Activated CD4-positive, alpha-beta T cell treated with anti-CD3 and anti-CD28 coated beads for 48 hours (primary cell): ENCODE measurements at regions not wholly inside any gene's neighbourhood (a gene's known extent, or its start where the extent isn't known, plus 50 kb on each side); places are given as distances from the start of the nearest gene placed in this dataset.

Experiments
- DNase-seq: peaks from one replicate; pipeline ENCODE4 v3.0.0-alpha.2; 2020

- no peak for DNase-seq
These were observed 252.4 kb downstream of the FSIP2 start for GRCh38 chr2:185990861-185991525.

- no peak for DNase-seq
These were observed 260.0 kb downstream of the FSIP2 start for GRCh38 chr2:185998562-185999070.

GRCh38 chr2:186009341-186009740, 270.7 kb downstream of the FSIP2 start:
- DNase-seq, result no peak

GRCh38 chr2:186017278-186017677, 278.7 kb downstream of the FSIP2 start:
- DNase-seq, result no peak

GRCh38 chr2:186024921-186025320, 286.3 kb downstream of the FSIP2 start:
- DNase-seq, result no peak

- DNase-seq, result no peak
These were observed 289.3 kb downstream of the FSIP2 start for GRCh38 chr2:186027922-186028321.

- no peak for DNase-seq
These were observed 292.6 kb downstream of the FSIP2 start for GRCh38 chr2:186031229-186031628.

GRCh38 chr2:186032102-186032738, 293.6 kb downstream of the FSIP2 start:
- DNase-seq, result no peak

- DNase-seq, result no peak
These were observed 294.3 kb downstream of the FSIP2 start for GRCh38 chr2:186032930-186033329.

GRCh38 chr2:186033541-186033940, 294.9 kb downstream of the FSIP2 start:
- DNase-seq, result no peak

GRCh38 chr2:186036862-186037449, 298.4 kb downstream of the FSIP2 start:
- DNase-seq, result no peak

GRCh38 chr2:186042207-186043028, 303.8 kb downstream of the FSIP2 start:
- no peak for DNase-seq

GRCh38 chr2:186044761-186045160, 306.2 kb downstream of the FSIP2 start:
- no peak for DNase-seq

GRCh38 chr2:186052930-186053329, 314.3 kb downstream of the FSIP2 start:
- no peak for DNase-seq

- no peak for DNase-seq
These were observed 320.0 kb downstream of the FSIP2 start for GRCh38 chr2:186058614-186059013.

- no peak for DNase-seq
These were observed 320.5 kb downstream of the FSIP2 start for GRCh38 chr2:186059096-186059495.

GRCh38 chr2:186060744-186061440, 322.3 kb downstream of the FSIP2 start:
- DNase-seq, result no peak

GRCh38 chr2:186064507-186064906, 325.9 kb downstream of the FSIP2 start:
- DNase-seq, result no peak

- no peak for DNase-seq
These were observed 326.9 kb downstream of the FSIP2 start for GRCh38 chr2:186065491-186065890.

GRCh38 chr2:186068139-186068801, 329.7 kb downstream of the FSIP2 start:
- no peak for DNase-seq

- DNase-seq, result no peak
These were observed 331.1 kb downstream of the FSIP2 start for GRCh38 chr2:186069676-186070075.

- DNase-seq, result no peak
These were observed 346.6 kb downstream of the FSIP2 start for GRCh38 chr2:186085226-186085625.
